ENCODE measurements at regions not wholly inside any gene's neighbourhood (a gene's known extent, or its start where the extent isn't known, plus 50 kb on each side); places are given as distances from the start of the nearest gene placed in this dataset.

DNA sequence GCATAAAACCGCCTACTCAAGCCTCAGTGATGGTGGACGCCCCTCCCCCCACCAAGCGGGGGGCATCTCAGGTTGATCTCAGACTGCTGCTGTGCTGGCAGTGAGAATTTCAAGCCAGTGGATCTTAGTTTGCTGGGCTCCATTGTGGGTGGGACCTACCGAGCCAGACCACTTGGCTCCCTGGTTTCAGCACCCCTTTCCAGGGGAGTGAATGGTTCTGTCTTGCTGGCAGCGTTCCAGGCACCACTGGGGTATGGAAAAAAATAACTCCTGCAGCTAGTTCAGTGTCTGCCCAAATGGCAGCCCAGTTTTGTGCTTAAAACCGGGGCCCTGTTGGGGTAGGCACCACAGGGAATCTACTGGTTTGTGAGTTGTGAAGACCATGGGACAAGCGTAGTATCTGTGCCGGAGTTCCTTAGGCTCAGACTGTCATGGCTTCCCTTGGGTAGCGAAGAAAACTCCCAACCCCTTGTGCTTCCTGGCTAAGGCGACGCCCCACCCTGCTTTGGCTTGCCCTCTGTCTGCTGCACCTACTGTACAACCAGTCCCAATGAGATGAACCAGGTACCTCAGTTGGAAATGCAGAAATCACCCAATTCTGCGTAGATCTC is 1334.5 kb upstream of the ADGRB3 start:
- no peak for DNase-seq
- H3K36me3 ChIP-seq (ENCODE audit: insufficient read depth, low read length), result no peaks in the 10 kb centered on the region
- no peaks in the 10 kb centered on the region for H3K4me1 ChIP-seq (ENCODE audit: insufficient read depth, low read length)

DNA sequence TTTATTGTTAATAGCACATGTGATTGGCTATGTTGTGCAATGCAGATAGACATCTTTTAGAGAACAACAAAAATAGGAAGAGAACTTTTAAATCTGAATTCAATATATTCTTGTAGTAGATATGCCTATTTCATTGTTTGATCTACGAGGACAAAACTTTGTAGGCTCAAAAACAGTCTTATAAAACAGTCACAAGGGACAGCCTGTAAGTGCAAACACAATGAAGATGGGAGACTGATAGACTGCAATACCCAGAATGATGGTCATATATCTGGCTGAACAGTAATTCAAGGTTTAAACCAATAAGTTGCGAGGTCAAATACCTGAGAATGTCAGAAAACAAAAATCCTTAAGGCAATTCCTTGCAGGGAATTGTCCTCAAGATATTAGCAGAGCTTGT is 1342.9 kb upstream of the ADGRB3 start:
- Histone ChIP-seq H3K4me2 (ENCODE audit: insufficient read depth, low read length) (no peak overlapping the region), H2AFZ (ENCODE audit: low read depth, low read length) (no peak overlapping the region), H3K4me3 (ENCODE audit: low read depth in 1 of 2, low read length in 2 of 2) (no peak overlapping the region), H3K4me1 (ENCODE audit: insufficient read depth, low read length) (no peaks in the 10 kb centered on the region), H3K36me3 (ENCODE audit: insufficient read depth, low read length) (no peaks in the 10 kb centered on the region), H3K9me3 (ENCODE audit: insufficient read depth, low read length, severe bottlenecking) (no peaks in the 10 kb centered on the region), H3K27me3 (ENCODE audit: insufficient read depth, low read length, poor library complexity) (no peaks in the 10 kb centered on the region), H3K27ac (ENCODE audit: low read length) (no peak overlapping the region), H4K20me1 (ENCODE audit: insufficient read depth, low read length) (no peaks in the 10 kb centered on the region), H3K79me2 (ENCODE audit: insufficient read depth, low read length) (no peaks in the 10 kb centered on the region), H3K9ac (ENCODE audit: low read depth, low read length) (no peak overlapping the region)
- ATAC-seq (ENCODE audit: insufficient read depth, low read depth) (no peak), DNase-seq (no peak)
- TF ChIP-seq, protein P1, sequence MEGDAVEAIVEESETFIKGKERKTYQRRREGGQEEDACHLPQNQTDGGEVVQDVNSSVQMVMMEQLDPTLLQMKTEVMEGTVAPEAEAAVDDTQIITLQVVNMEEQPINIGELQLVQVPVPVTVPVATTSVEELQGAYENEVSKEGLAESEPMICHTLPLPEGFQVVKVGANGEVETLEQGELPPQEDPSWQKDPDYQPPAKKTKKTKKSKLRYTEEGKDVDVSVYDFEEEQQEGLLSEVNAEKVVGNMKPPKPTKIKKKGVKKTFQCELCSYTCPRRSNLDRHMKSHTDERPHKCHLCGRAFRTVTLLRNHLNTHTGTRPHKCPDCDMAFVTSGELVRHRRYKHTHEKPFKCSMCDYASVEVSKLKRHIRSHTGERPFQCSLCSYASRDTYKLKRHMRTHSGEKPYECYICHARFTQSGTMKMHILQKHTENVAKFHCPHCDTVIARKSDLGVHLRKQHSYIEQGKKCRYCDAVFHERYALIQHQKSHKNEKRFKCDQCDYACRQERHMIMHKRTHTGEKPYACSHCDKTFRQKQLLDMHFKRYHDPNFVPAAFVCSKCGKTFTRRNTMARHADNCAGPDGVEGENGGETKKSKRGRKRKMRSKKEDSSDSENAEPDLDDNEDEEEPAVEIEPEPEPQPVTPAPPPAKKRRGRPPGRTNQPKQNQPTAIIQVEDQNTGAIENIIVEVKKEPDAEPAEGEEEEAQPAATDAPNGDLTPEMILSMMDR (IDR thresholded peaks at IDR 0.05; ENCODE audit: borderline replicate concordance, extremely low read depth, low read length, poor library complexity, severe bottlenecking), result no peak

More for the DNA sequence above, 1334.5 kb upstream of the ADGRB3 start:
- Histone ChIP-seq H3K79me2 (ENCODE audit: insufficient read depth, low read length) (no peaks in the 10 kb centered on the region), H3K27me3 (ENCODE audit: insufficient read depth, low read length, poor library complexity) (no peaks in the 10 kb centered on the region), H4K20me1 (ENCODE audit: insufficient read depth, low read length) (no peaks in the 10 kb centered on the region), H3K27ac (ENCODE audit: low read length) (no peak overlapping the region), H2AFZ (ENCODE audit: low read depth, low read length) (no peak overlapping the region), H3K9ac (ENCODE audit: low read depth, low read length) (no peak overlapping the region), H3K9me3 (ENCODE audit: insufficient read depth, low read length, severe bottlenecking) (no peaks in the 10 kb centered on the region), H3K4me2 (ENCODE audit: insufficient read depth, low read length) (no peak overlapping the region), H3K4me3 (ENCODE audit: low read depth in 1 of 2, low read length in 2 of 2) (no peak overlapping the region)
- TF ChIP-seq EZH2 (IDR thresholded peaks at IDR 0.05; ENCODE audit: borderline replicate concordance, low read depth, low read length, severe bottlenecking), result no peak
- TF ChIP-seq, protein P1 (IDR thresholded peaks at IDR 0.05; ENCODE audit: borderline replicate concordance, extremely low read depth, low read length, poor library complexity, severe bottlenecking), result no peak
- no peak for ATAC-seq (ENCODE audit: insufficient read depth, low read depth)

DNA sequence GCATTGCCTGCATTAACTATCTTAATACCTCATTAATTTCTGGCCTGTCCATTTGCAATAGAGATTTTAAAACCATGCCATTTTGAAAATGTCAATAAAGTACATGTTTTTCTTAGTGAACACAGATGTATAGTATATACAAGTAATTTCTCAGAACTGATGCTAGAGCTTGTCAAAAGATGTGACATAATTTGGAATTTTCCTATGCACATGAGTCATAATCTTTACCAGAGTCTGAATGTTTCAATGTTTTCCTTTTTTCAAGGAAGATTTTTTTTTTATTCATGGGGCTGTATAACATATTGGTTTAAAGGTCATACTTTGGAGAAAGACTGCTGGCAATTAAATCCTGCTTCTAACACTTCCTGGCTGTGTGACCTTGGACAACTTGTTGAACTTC is 1347.5 kb upstream of the ADGRB3 start:
- Histone ChIP-seq H3K27ac (ENCODE audit: low read length) (no peak overlapping the region), H3K4me2 (ENCODE audit: insufficient read depth, low read length) (no peak overlapping the region), H2AFZ (ENCODE audit: low read depth, low read length) (no peak overlapping the region), H4K20me1 (ENCODE audit: insufficient read depth, low read length) (no peaks in the 10 kb centered on the region), H3K4me1 (ENCODE audit: insufficient read depth, low read length) (no peaks in the 10 kb centered on the region), H3K4me3 (ENCODE audit: low read depth in 1 of 2, low read length in 2 of 2) (no peak overlapping the region), H3K9me3 (ENCODE audit: insufficient read depth, low read length, severe bottlenecking) (no peaks in the 10 kb centered on the region), H3K36me3 (ENCODE audit: insufficient read depth, low read length) (no peaks in the 10 kb centered on the region), H3K79me2 (ENCODE audit: insufficient read depth, low read length) (no peaks in the 10 kb centered on the region), H3K27me3 (ENCODE audit: insufficient read depth, low read length, poor library complexity) (no peaks in the 10 kb centered on the region), H3K9ac (ENCODE audit: low read depth, low read length) (no peak overlapping the region)
- ATAC-seq (ENCODE audit: insufficient read depth, low read depth) (no peak), DNase-seq (no peak)
- TF ChIP-seq, protein P1 (IDR thresholded peaks at IDR 0.05; ENCODE audit: borderline replicate concordance, extremely low read depth, low read length, poor library complexity, severe bottlenecking), result no peak
- TF ChIP-seq EZH2 (IDR thresholded peaks at IDR 0.05; ENCODE audit: borderline replicate concordance, low read depth, low read length, severe bottlenecking), result no peak
